ENCODE measurements at regions not wholly inside any gene's neighbourhood (a gene's known extent, or its start where the extent isn't known, plus 50 kb on each side); places are given as distances from the start of the nearest gene placed in this dataset.

DNA sequence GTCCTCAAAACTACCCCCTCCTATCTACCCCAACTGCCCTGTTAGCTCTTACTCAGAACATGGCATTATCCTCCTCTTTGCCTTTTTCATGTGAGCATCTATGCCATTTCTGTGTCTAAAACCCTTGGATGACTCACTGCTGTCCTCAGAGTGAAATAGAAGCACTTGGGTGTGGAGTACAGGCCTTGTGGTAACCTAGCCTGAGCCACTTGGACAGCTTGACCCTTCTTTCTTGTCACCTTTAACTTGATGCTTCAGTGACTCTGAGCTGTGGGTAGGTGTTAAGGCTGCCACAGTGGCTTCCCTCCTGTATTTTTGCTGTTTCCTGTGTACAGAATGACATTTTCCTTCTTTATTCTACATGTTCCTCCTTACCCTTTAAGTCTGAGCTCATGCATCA, 391.4 kb downstream of the SH3GL2 start:
- no peak for DNase-seq (ENCODE audit: low spot score)
- in situ Hi-C loops (cut with MboI; ENCODE audit: low pct_unique_long_range_greater_than_20kb, low sequenced_read_pairs, unreplicated experiment): no loop called here
- TF ChIP-seq, protein P1, sequence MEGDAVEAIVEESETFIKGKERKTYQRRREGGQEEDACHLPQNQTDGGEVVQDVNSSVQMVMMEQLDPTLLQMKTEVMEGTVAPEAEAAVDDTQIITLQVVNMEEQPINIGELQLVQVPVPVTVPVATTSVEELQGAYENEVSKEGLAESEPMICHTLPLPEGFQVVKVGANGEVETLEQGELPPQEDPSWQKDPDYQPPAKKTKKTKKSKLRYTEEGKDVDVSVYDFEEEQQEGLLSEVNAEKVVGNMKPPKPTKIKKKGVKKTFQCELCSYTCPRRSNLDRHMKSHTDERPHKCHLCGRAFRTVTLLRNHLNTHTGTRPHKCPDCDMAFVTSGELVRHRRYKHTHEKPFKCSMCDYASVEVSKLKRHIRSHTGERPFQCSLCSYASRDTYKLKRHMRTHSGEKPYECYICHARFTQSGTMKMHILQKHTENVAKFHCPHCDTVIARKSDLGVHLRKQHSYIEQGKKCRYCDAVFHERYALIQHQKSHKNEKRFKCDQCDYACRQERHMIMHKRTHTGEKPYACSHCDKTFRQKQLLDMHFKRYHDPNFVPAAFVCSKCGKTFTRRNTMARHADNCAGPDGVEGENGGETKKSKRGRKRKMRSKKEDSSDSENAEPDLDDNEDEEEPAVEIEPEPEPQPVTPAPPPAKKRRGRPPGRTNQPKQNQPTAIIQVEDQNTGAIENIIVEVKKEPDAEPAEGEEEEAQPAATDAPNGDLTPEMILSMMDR (IDR thresholded peaks at IDR 0.05; ENCODE audit: extremely low read depth, insufficient read depth, missing control alignments): no peak

DNA sequence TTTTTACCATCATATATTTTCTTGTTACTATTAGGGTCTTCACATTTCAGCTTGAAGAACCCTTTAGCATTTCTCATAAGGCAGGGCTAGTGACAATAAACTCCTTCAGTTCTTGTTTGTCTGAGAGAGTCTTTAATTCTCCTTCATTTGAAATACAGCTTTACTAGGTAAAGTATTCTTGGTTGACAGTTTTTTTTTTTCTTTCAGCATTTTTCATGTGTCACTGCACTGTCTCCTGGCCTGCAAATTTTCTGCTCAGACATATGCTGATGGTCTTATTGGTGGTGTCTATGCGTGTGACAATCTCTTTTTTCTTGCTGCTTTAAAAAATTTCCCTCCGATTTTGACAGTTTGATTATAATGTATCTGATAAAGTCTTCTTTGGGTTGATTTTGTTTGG, 399.9 kb downstream of the SH3GL2 start:
- in situ Hi-C loops (cut with MboI; ENCODE audit: low pct_unique_long_range_greater_than_20kb, low sequenced_read_pairs, unreplicated experiment): no loop called here
- DNase-seq (ENCODE audit: low spot score): no peak
- TF ChIP-seq, protein P1 (IDR thresholded peaks at IDR 0.05; ENCODE audit: extremely low read depth, insufficient read depth, missing control alignments): no peak

DNA sequence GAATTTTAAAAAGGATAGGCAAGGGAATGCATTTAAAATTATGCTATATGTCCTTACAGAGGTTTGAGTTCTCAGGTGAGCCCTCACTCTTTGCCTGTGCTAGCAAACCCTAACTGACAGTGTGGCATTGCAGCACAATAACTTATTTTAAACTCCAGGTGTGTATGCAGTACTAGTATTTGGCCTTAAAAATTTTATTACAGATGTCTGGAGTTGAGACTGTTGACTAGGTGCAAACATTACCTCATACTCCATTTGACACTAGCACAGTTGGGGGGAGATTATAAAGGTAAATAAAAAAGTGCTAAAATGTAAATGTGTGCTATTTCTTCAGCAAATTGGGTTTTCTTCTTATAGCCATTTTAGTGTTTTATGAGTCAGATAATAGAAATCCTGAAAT, 407.7 kb downstream of the SH3GL2 start:
- TF ChIP-seq, protein P1 (IDR thresholded peaks at IDR 0.05; ENCODE audit: extremely low read depth, insufficient read depth, missing control alignments): no peak
- in situ Hi-C loops (cut with MboI; ENCODE audit: low pct_unique_long_range_greater_than_20kb, low sequenced_read_pairs, unreplicated experiment): no loop called here
- no peak for DNase-seq (ENCODE audit: low spot score)

DNA sequence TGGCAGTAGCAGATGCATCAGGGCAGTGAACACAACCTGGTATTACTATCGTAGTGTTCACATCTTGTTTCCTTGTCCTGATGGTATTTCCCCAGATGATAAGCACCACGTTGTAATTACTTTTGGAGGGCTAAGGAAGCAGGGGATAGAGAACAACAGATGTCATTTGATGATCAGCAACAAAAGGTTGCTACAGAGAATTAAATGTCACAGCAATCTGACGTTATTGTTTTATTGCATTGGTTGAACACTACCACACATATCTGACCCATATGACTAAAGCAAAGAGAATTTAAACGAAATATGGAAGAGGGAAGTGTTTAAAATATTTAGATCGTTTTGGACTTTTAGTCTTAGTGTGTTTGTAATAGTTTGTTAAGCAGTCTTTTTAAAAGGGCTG, 408.3 kb downstream of the SH3GL2 start:
- TF ChIP-seq, protein P1 (IDR thresholded peaks at IDR 0.05; ENCODE audit: extremely low read depth, insufficient read depth, missing control alignments): no peak
- in situ Hi-C loops (cut with MboI; ENCODE audit: low pct_unique_long_range_greater_than_20kb, low sequenced_read_pairs, unreplicated experiment): no loop called here

DNA sequence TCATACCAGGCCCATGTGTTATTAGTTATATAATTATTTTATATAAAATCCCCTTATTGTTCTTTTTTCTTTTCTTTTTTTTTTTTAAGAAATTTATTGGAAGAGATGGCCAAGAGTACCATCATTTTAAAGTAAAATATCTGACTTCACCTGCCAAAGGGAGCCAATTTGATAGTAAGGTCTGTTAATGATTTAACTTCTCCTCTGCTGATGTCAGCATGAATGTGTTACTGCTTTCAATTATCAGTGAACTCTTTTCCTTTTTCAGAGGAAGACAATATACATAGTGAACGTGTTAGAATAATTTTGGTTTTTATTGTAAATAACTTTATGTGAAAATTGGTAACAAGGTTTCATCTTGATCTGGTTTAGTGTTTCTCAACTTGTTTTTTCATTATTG, 409.6 kb downstream of the SH3GL2 start:
- in situ Hi-C loops (cut with MboI; ENCODE audit: low pct_unique_long_range_greater_than_20kb, low sequenced_read_pairs, unreplicated experiment): no loop called here
- DNase-seq (ENCODE audit: low spot score): no peak
- TF ChIP-seq, protein P1 (IDR thresholded peaks at IDR 0.05; ENCODE audit: extremely low read depth, insufficient read depth, missing control alignments): no peak

More for the DNA sequence above, 408.3 kb downstream of the SH3GL2 start:
- no peak for DNase-seq (ENCODE audit: low spot score)

DNA sequence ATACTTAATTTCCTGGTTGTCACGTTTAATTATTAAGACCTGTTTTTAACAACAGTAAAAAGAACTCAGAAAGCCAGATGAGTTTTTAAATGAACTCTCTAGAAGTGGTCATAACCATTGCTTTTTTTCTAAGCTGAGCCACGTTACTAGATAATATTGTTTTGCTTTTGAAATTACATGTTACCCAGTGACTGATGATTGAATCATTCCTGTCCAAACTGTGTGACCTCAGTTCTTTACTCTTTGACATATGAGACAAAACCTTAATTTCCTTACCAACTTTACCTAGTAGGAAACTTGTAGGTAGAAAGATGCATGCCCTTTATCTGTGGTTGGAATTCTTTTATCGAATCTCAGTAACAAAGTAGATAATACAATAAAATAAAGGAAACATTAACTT, 411.7 kb downstream of the SH3GL2 start:
- in situ Hi-C loops (cut with MboI; ENCODE audit: low pct_unique_long_range_greater_than_20kb, low sequenced_read_pairs, unreplicated experiment): no loop called here
- TF ChIP-seq, protein P1 (IDR thresholded peaks at IDR 0.05; ENCODE audit: extremely low read depth, insufficient read depth, missing control alignments): no peak
- DNase-seq (ENCODE audit: low spot score): no peak

DNA sequence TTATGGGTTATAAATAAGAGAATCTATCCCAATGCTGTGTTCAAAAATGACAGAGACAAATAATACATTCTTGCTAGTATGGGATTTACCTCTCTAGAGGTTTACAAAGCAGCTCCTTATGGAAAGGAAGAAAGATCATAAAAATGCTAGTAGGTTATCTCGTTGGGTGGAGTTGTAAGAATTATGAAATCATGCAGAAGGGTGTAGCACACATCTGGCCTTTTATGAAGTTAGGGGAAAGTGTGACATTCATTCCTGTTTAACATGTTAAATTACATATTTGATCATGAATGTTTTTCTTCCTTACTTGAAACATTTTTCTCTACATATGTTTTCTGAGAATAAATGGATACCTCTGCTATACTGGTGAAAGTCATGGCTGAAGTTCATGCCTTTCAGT, 414.2 kb downstream of the SH3GL2 start:
- TF ChIP-seq, protein P1 (IDR thresholded peaks at IDR 0.05; ENCODE audit: extremely low read depth, insufficient read depth, missing control alignments): no peak
- no peak for DNase-seq (ENCODE audit: low spot score)
- in situ Hi-C loops (cut with MboI; ENCODE audit: low pct_unique_long_range_greater_than_20kb, low sequenced_read_pairs, unreplicated experiment): no loop called here

All from GM13977 (cell line).